GM12864 (cell line): ENCODE measurements at regions not wholly inside any gene's neighbourhood (a gene's known extent, or its start where the extent isn't known, plus 50 kb on each side); places are given as distances from the start of the nearest gene placed in this dataset.

Experiments
- DNase-seq: peaks from one replicate; pipeline ENCODE4 v3.0.0-alpha.2; 2011; ENCODE audit warnings: low read depth
- H3K4me3 ChIP-seq: 2 replicates; pipeline ENCODE4 v1.5.1; 2011; ENCODE audit warnings: mild to moderate bottlenecking, low read depth, low read length, control low read depth
- TF ChIP-seq, protein P1 (sequence below): IDR thresholded peaks from 2 replicates; pipeline ENCODE4 v1.5.1; 2011; ENCODE audit warnings: low read depth, mild to moderate bottlenecking, moderate library complexity, low read length, control low read depth, inconsistent platforms; ENCODE audit errors: missing control alignments

DNA sequence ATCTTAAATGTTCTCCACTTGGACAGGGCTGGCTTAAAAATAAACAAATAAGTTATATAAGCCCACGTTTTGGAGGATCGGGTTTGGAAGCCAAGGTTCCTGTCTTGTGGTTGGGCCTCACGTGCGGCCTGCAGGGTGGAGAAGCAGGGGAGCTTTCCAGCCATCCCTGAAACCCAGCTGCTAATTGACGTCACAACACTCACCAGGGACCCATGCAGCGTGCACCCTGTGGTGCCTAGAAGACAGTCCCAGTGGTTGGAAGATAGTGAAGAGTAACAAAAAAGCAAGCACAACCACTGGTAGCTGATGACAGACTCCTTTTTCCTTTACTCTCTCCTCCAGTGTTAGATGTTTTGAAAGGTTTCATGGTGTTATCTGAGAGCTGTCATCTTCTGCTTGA is 142.0 kb upstream of the RBPJ start:
- TF ChIP-seq, protein P1, sequence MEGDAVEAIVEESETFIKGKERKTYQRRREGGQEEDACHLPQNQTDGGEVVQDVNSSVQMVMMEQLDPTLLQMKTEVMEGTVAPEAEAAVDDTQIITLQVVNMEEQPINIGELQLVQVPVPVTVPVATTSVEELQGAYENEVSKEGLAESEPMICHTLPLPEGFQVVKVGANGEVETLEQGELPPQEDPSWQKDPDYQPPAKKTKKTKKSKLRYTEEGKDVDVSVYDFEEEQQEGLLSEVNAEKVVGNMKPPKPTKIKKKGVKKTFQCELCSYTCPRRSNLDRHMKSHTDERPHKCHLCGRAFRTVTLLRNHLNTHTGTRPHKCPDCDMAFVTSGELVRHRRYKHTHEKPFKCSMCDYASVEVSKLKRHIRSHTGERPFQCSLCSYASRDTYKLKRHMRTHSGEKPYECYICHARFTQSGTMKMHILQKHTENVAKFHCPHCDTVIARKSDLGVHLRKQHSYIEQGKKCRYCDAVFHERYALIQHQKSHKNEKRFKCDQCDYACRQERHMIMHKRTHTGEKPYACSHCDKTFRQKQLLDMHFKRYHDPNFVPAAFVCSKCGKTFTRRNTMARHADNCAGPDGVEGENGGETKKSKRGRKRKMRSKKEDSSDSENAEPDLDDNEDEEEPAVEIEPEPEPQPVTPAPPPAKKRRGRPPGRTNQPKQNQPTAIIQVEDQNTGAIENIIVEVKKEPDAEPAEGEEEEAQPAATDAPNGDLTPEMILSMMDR = no peak
- H3K4me3 ChIP-seq = no peak overlapping the region
- no peak for DNase-seq

DNA sequence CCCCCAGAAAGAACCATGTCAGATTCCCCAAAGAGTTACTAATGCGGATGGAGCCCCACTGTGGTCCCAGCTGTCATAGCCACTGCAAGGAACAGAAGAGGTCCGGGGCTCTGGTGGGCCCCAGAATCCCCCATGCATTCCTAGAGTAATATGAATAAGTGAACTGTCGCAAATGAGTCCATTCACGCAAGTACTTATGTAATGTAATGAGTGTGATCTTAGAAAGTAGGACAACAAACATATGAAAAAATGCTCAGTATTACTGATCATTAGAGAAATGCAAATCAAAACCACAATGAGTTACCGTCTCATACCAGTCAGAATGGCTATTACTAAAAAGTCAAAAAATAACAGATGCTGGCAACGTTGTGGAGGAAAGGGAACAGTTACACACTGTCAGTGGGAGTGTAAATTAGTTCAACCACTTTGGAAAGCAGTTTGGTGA is 141.5 kb upstream of the RBPJ start:
- no peak overlapping the region for H3K4me3 ChIP-seq
- TF ChIP-seq, protein P1 = no peak
- no peak for DNase-seq

DNA sequence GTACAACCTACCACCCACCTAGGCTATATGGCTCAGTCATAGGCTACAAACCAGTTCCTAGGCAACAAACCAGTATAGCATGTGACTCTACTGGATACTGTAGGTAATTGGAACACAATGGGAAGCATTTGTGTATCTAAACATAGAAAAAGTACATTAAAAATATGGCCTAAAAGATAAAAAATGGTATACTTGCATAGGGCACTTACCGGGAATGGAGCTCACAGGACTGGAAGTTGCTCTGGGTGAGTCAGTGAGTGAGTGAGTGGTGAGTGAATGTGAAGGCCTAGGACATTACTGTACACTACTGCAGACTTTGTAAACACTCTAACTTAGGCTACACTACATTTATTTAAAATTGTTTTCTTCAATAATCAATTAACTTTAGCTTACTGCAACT is 139.2 kb upstream of the RBPJ start:
- H3K4me3 ChIP-seq = no peak overlapping the region
- TF ChIP-seq, protein P1 = no peak
- no peak for DNase-seq

DNA sequence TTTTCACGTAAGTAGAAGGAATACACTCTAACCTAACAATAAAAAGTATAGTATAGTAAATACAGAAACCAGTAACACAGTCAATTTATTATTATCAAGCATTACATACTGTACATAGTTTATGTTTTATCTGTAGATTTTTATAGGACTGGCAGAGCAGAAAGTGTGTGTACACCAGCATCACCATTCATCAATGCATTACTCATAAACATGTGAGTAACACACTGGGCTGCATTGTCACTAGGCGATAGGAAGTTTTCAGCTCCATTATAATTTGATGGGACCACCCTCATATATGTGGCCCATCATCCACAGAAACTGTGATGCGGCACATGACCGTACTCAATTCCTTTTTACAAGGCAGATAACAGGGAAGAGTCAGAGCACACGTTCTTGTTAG is 137.8 kb upstream of the RBPJ start:
- TF ChIP-seq, protein P1 = no peak
- no peak overlapping the region for H3K4me3 ChIP-seq
- no peak for DNase-seq

DNA sequence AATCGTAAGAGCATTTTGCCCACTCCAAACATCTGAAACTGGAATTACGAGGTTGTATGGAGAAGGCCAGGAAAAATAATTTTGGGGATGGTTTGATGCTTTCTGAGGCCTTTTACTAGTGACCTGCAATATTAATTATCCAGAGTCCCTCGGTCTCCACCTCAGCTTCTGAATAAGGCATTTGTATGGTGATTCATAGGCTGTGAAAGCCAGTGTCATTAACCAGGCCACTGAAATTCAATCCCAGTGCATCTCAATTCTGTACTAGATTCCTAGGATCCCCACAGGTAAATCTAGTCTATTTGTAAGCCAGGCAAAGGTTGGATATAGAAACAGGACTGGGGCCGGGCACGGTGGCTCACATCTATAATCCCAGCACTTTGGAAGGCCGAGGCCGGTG is 135.4 kb upstream of the RBPJ start:
- TF ChIP-seq, protein P1 = no peak
- H3K4me3 ChIP-seq = no peak overlapping the region
- DNase-seq = no peak

DNA sequence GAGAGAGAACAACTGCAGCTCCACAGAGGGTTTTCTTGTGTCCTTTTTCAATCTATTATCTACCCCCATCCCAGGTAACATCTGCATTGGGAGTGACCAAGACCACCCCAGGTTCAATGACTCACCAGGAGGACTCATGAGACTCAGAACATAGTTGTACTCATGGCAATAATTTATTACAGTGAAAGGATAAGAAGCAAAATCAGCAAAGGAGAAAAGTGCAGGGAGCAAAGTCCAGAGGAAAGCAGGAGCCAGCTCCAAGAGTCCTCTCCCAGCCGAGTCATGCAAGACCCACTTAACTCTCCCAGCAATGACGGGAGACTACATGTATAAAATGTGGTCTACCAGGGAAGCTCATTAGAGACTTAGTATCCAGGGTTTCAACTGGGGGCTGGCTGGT is 129.5 kb upstream of the RBPJ start:
- DNase-seq = no peak

More for the DNA sequence above, 129.5 kb upstream of the RBPJ start:
- TF ChIP-seq, protein P1 = no peak
- no peak overlapping the region for H3K4me3 ChIP-seq
